Breast epithelium (tissue), 3 donors: ENCODE measurements at regions not wholly inside any gene's neighbourhood (a gene's known extent, or its start where the extent isn't known, plus 50 kb on each side); places are given as distances from the start of the nearest gene placed in this dataset.

Experiments used
- CTCF ChIP-seq, 3 donors: fragments of 450-650 bp; IDR thresholded peaks; one replicate each; pipeline ENCODE4 v1.5.1; 2016 to 2017; ENCODE audit warnings: antibody characterized with exemption in 3 of 3, mild to moderate bottlenecking in 3 of 3, moderate library complexity in 3 of 3
- POLR2AphosphoS5 ChIP-seq, 3 donors: sonication (generic); formaldehyde crosslinking; IDR thresholded peaks; one replicate each; pipeline ENCODE4 v1.6.1; 2017; ENCODE audit warnings: antibody characterized with exemption in 3 of 3

DNA sequence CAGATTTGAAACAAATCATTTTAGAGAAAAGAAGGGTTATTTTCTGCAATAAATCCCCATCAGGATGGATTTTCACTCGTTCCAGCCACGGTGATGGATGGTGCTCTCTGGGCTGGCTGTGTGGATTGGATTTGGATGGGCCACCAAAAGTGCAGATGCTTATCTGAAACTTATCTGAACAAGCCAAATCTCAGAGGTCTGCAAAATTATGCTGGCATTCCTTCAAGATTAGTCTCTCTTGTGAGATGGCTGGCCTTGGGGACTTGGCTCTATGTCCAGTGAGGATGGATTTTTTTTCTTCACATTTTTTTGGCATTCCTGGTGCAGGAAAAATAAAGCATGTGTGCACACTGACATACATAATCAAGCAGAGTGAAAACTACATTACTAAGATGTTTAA, 341.9 kb downstream of the GXYLT1 start:
- TF ChIP-seq POLR2AphosphoS5 (IDR thresholded peaks at IDR 0.05) = no peak
- TF ChIP-seq CTCF (IDR thresholded peaks at IDR 0.05) = no peak
